ENCODE measurements at regions not wholly inside any gene's neighbourhood (a gene's known extent, or its start where the extent isn't known, plus 50 kb on each side); places are given as distances from the start of the nearest gene placed in this dataset.
"Not testable (repeated sequence)": the region's sequence is repeated elsewhere in the genome, so short reads cannot be mapped to it uniquely, and the experiment has no call there.

DNA sequence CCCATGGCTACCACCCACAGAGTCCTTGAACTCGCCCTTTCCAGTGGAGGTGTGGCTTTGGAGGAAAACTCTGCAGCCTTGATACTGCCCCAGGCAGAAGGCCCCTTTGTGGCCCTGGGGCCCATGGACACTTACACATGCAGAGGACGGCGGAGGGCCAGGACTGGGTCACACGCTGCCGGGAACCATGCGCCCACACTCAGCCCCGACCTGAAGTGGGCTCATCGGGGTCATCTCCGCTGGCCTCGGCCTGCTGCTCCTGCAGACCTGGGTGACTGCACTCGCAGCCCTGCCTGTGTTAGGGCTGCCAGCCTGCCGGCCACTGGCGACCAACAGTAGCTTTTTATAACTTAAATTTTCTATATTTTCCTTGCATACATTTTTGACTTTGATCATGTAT is 286.2 kb downstream of the TUBA3C start:
- H3K36me3 Mint-ChIP-seq (ENCODE audit: insufficient read depth in 1 of 3, low read depth in 3 of 3); H3K4me2 ChIP-seq (ENCODE audit: insufficient read depth, insufficient read length, low read length); H2AK5ac ChIP-seq (ENCODE audit: insufficient read length, low read length); H2BK5ac ChIP-seq (ENCODE audit: insufficient read length, low read length); H3K23ac ChIP-seq (ENCODE audit: insufficient read length, low read depth, low read length); H3K27ac Mint-ChIP-seq; H3K27me3 Mint-ChIP-seq (ENCODE audit: low read depth); H3K23me2 ChIP-seq (ENCODE audit: insufficient read length, low read depth, low read length, poor library complexity, severe bottlenecking); H3K27me3 ChIP-seq (ENCODE audit: insufficient read depth, low read length); H2AFZ ChIP-seq (ENCODE audit: low read length); H4K20me1 ChIP-seq (ENCODE audit: control insufficient read depth, insufficient read depth, insufficient read length); H3K27ac ChIP-seq (ENCODE audit: insufficient read length, low read depth, low read length); H3K4me1 ChIP-seq (ENCODE audit: insufficient read depth, low read length); H4K91ac ChIP-seq (ENCODE audit: insufficient read length, low read depth, low read length); H2BK20ac ChIP-seq (ENCODE audit: low read depth, low read length, poor library complexity, severe bottlenecking); H3K4ac ChIP-seq (ENCODE audit: low read depth, low read length); H3K9ac ChIP-seq (ENCODE audit: extremely low read depth, insufficient read length, low read length); H3T11ph ChIP-seq (ENCODE audit: low read length); H3K79me1 ChIP-seq (ENCODE audit: insufficient read depth, low read depth, low read length, poor library complexity, severe bottlenecking); H3K14ac ChIP-seq (ENCODE audit: insufficient read depth, low read length); H3K18ac ChIP-seq (ENCODE audit: insufficient read length, low read depth, low read length); H2BK12ac ChIP-seq (ENCODE audit: insufficient read length, low read depth, low read length); H3K56ac ChIP-seq (ENCODE audit: insufficient read length, low read depth, low read length); H3K4me3 Mint-ChIP-seq; H3K79me2 ChIP-seq (ENCODE audit: insufficient read depth, low read length); H4K5ac ChIP-seq (ENCODE audit: insufficient read length, low read depth, low read length); H2BK120ac ChIP-seq (ENCODE audit: low read depth, low read length, poor library complexity, severe bottlenecking); H3K4me1 Mint-ChIP-seq; H2BK15ac ChIP-seq (ENCODE audit: low read depth, low read length); DNase-seq; H4K8ac ChIP-seq (replicated peaks; ENCODE audit: insufficient read length, low read depth, low read length): not testable (repeated sequence)
- no CpG with 5 or more reads among the region's 13 CpGs for WGBS (ENCODE audit: extremely low coverage, insufficient read length, low lambda C conversion rate)
- peaks cover 68 to 76% of the 10 kb centered on the region in 2 experiments for H3K9me3 Mint-ChIP-seq
- peaks cover 64% of the 10 kb centered on the region for H3K9me3 ChIP-seq (ENCODE audit: control insufficient read depth, low read depth, low read length)

DNA sequence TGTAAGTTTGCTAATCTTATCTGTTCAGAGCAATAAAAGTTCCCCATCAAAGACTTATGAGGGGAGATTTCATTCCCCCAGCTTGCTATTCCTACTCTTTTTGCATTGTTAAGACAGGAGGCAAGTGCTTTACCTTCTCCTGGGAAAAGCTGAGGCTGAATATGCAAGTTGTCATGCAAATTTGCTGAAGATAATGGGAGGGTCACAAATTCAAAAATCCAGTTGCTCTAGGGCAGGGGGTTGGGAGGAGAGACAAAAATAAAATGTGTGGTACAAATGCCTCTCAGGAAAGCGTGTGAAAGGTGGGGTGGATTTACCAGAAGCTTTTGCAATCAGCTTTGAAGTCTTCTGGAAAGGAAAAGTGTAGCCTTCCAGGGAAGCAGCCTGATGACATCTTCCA is 290.4 kb downstream of the TUBA3C start:
- H3K79me2 ChIP-seq (ENCODE audit: insufficient read depth, low read length); DNase-seq; H3K27me3 ChIP-seq (ENCODE audit: insufficient read depth, low read length); H3K27ac Mint-ChIP-seq; H3K14ac ChIP-seq (ENCODE audit: insufficient read depth, low read length); H2BK20ac ChIP-seq (ENCODE audit: low read depth, low read length, poor library complexity, severe bottlenecking); H4K20me1 ChIP-seq (ENCODE audit: control insufficient read depth, insufficient read depth, insufficient read length); H2AK5ac ChIP-seq (ENCODE audit: insufficient read length, low read length); H3K4me2 ChIP-seq (ENCODE audit: insufficient read depth, insufficient read length, low read length); H2BK5ac ChIP-seq (ENCODE audit: insufficient read length, low read length); H3K56ac ChIP-seq (ENCODE audit: insufficient read length, low read depth, low read length); H2AFZ ChIP-seq (ENCODE audit: low read length); H2BK120ac ChIP-seq (ENCODE audit: low read depth, low read length, poor library complexity, severe bottlenecking); H3K79me1 ChIP-seq (ENCODE audit: insufficient read depth, low read depth, low read length, poor library complexity, severe bottlenecking); H2BK12ac ChIP-seq (ENCODE audit: insufficient read length, low read depth, low read length); H3T11ph ChIP-seq (ENCODE audit: low read length); H3K27me3 Mint-ChIP-seq (ENCODE audit: low read depth); H2BK15ac ChIP-seq (ENCODE audit: low read depth, low read length); H3K9ac ChIP-seq (ENCODE audit: extremely low read depth, insufficient read length, low read length); H3K23ac ChIP-seq (ENCODE audit: insufficient read length, low read depth, low read length); H3K18ac ChIP-seq (ENCODE audit: insufficient read length, low read depth, low read length); H3K4me3 Mint-ChIP-seq; H4K8ac ChIP-seq (replicated peaks; ENCODE audit: insufficient read length, low read depth, low read length); H3K23me2 ChIP-seq (ENCODE audit: insufficient read length, low read depth, low read length, poor library complexity, severe bottlenecking); H4K5ac ChIP-seq (ENCODE audit: insufficient read length, low read depth, low read length); H3K4ac ChIP-seq (ENCODE audit: low read depth, low read length); H3K27ac ChIP-seq (ENCODE audit: insufficient read length, low read depth, low read length); H3K36me3 Mint-ChIP-seq (ENCODE audit: insufficient read depth in 1 of 3, low read depth in 3 of 3); H3K4me1 ChIP-seq (ENCODE audit: insufficient read depth, low read length); H3K4me1 Mint-ChIP-seq; H4K91ac ChIP-seq (ENCODE audit: insufficient read length, low read depth, low read length): not testable (repeated sequence)
- peaks cover 81 to 82% of the 10 kb centered on the region in 2 experiments for H3K9me3 Mint-ChIP-seq
- H3K9me3 ChIP-seq (ENCODE audit: control insufficient read depth, low read depth, low read length) = peaks cover 78% of the 10 kb centered on the region
- no CpG with 5 or more reads among the region's 1 CpG for WGBS (ENCODE audit: extremely low coverage, insufficient read length, low lambda C conversion rate)
